ENCODE measurements at regions not wholly inside any gene's neighbourhood (a gene's known extent, or its start where the extent isn't known, plus 50 kb on each side); places are given as distances from the start of the nearest gene placed in this dataset.

- DNase-seq, result no peak
Observed at GRCh38 chr4:111187108-111187507, 564.2 kb upstream of the PITX2 start.

GRCh38 chr4:111198446-111198845 lies 575.6 kb upstream of the PITX2 start:
- DNase-seq, result no peak

DNA sequence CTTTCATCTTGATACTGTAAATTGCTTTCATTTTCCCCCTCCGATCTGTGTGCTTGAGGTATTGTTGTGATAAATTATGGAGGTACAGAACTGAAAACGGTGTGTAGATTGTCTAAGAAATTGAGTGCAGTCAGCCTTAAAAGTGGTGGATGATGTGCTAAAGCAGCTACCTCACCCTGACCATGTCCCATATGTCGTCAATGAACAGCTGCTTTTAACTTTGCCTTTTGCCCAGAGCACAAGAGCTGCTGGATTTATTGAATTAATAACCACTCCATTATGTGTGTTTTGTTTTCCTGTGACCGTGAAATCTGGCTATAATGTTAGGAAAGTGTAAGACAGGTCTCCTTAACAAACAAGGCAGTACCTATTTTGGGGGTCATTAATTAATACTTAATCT lies 581.9 kb upstream of the PITX2 start:
- no peak for DNase-seq

DNA sequence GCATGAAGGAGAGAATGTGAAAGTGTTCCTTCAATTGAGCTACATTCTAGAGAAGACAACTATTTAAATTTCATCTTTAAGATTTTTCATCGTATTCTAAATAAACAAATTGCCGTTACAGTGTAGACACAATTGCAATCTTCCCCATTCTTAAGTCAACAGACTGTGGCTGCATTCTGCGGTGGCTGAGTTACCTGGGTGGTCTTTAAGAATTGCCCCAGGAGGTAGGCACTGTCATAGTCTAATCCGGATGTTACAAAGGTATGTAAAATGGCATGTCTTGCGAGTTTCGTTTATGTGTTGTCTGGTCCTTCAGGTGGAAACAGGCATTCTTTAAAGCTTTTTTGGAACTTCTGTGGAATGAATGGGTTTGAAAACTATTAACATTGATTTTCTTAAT lies 586.1 kb upstream of the PITX2 start:
- DNase-seq, result no peak

GRCh38 chr4:111209706-111210105 lies 586.8 kb upstream of the PITX2 start:
- no peak for DNase-seq

- DNase-seq, result no peak
Observed at GRCh38 chr4:111210595-111210994, 587.7 kb upstream of the PITX2 start.

DNA sequence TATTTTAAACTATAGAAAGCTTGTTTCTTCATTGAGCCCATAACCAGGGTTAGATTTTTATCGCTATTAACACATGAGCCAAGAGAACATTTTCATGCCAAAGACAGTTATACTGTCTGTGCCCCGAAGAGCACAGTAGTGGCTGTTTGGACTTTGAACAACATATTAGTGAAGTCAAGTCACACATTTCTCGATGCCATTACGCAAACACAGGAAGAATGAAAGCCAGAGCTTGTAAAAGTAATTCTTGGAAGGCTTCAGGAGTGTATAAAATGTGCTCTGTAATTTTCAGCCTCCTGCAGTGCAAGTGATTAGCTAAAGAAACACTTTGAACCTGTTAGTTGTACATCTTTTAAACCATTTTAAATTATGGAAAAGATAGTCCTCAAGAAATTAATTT lies 590.7 kb upstream of the PITX2 start:
- DNase-seq, result no peak

DNA sequence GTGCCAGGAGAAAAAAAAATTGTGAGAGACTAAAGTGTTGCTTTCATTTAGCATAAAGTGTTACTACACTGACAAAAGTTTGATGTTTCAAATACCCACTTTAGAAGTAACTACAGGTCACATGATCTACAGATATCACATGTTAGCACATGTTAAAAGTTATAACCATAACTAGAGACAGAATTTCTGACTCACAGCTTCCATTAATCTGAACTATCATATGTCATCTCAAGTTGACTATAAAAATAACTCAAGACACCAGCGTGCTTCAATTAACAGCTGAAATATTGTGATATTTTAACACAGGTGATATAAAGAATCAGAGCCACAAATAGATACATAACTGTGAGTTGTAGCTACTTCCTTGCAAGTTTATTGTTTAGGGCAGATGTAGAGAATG lies 591.5 kb upstream of the PITX2 start:
- DNase-seq, result no peak

DNA sequence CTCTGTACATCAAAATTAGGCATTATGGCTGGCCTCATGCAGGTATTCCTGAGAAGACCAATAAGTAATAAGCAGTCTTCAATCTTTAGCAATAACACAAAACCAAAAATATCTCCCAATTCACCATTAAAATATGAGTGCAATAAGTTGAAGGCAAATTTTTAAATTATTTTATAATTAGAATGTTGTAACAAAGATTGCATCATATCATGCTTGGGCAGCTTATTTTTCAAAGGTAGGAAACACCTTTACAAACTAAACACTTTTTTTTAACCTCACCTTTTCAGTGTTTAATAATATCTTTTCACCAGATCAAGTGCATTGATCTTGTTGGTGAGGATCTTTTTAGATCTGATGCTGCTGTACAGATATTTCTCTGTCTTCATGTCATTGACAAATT lies 592.9 kb upstream of the PITX2 start:
- no peak for DNase-seq

DNA sequence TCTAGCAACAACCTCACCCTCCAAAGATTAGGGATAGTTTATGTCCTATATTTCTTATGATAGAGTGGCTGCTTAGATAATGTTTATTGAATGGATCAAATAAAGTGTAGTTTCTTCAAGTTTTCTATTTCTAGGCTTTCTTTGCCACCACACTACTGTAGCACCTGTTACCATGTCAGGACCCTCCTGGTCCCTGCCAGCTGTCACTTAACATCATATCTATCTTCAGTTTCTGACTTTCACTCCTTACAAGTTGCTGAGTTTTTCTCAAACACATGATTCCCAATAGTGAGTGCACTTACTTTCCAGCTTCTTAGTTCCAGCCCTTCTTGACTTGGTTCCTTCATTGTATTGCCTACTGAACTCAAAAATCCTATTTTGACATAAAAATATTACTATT lies 593.9 kb upstream of the PITX2 start:
- no peak for DNase-seq

- no peak for DNase-seq
Observed at GRCh38 chr4:111221371-111221770, 598.5 kb upstream of the PITX2 start.

GRCh38 chr4:111228396-111228795 lies 605.5 kb upstream of the PITX2 start:
- no peak for DNase-seq

GRCh38 chr4:111228874-111229273 lies 606.0 kb upstream of the PITX2 start:
- DNase-seq, result no peak

GRCh38 chr4:111230265-111230664 lies 607.4 kb upstream of the PITX2 start:
- DNase-seq, result no peak

DNA sequence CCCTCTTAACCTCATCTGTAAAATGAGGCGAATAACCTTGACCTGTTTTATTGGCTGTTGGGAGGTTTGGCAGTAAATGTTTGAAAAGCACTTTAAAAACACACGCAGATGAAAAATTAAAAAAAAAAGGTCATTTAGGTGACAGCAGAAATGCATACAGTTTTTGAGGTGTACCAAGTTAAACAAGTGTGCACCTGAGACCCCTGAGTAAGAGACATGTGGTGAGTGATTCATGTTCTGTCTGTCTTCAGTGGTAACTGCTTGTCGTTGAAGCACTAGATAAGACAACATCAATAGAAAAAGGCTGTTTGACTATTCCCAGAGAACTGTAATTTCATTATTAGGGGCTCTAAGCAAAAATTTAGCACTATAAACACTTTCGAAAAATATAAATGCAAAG lies 608.4 kb upstream of the PITX2 start:
- no peak for DNase-seq

DNA sequence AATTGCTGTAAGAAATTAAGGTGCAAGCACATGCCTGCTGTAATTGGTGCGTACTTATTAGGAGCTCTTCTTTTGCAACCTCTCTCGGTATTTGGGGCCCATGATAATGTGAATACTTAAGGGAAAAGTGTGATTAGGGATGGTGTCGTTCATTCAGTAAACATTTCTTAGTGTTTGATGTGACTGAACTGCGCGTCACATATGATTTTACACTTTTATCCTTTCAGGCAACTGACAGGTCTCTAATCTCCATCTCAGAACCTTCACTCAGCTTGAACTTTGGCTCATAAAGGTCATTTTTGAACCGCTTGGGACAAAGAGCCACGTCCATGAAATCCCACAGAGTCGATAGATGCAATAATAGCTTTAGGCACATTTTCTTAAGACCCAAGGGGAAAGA lies 612.1 kb upstream of the PITX2 start:
- DNase-seq, result no peak

GRCh38 chr4:111263836-111264235 lies 641.0 kb upstream of the PITX2 start:
- no peak for DNase-seq

- DNase-seq, result no peak
Observed at GRCh38 chr4:111266937-111267336, 644.1 kb upstream of the PITX2 start.

DNA sequence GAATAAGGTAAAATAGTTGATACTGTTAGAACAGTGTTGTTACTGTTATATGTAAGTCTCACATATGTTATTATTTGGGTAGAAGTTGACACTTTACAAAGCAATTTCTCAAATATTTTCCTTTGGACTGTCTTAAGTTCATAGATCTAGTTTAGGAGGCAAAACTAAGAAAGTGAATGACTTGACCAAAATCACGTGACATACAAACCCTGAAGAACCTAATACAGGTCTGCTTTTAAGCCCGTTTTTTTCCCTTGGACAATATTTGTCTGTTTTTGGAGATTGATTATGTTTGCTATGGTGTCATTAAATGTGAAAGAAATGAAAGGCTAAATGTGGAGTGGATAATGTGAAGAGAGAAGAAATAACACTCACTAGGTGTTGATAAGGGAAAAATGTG lies 644.9 kb upstream of the PITX2 start:
- no peak for DNase-seq

GRCh38 chr4:111268769-111269414 lies 646.0 kb upstream of the PITX2 start:
- DNase-seq, result no peak

- no peak for DNase-seq
Observed at GRCh38 chr4:111269439-111269838, 646.6 kb upstream of the PITX2 start.

DNA sequence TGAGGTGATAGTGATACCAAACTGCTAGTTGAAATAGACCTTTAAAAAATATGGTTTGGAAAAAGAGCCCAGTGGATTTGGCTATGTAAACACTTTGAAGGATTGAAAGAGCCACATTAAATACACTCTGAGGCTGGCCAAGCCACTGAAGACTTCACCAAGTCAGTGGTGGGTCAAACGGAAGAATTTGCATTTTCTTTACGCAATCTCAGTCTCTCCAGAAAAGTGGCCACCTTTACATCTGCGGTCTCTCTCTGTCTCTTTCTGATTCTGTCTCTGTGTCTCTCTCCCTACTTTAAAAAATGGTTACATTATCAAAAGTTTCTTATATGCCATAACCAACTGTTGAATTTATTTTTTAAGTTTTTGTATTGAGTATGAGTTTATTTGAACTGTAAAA lies 651.2 kb upstream of the PITX2 start:
- no peak for DNase-seq

- no peak for DNase-seq
Observed at GRCh38 chr4:111274486-111274885, 651.6 kb upstream of the PITX2 start.

- no peak for DNase-seq
Observed at GRCh38 chr4:111281219-111281618, 658.3 kb upstream of the PITX2 start.

DNA sequence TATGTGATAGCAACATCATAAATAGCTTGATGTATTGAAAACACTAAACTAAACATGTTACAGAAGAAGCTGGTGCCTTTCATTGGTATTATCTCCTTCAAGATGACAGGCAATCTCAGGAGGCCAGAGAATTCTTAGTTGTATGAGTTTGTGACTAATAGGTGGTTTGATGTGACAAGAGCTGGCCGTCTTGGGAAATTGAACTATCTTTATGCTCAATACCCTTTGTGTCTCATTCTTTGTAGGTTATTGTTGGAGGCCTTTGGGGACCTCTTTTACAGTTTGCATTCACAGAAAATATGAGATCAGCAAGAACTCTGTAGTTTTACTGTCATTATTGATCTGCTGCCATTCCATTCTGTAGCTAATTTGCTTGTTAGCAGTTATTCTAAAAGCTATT lies 659.2 kb upstream of the PITX2 start:
- DNase-seq, result no peak
